SU-DHL-6 (cell line): ENCODE measurements at regions not wholly inside any gene's neighbourhood (a gene's known extent, or its start where the extent isn't known, plus 50 kb on each side); places are given as distances from the start of the nearest gene placed in this dataset.

Experiments used
- CTCF ChIP-seq: fragments of 200-600 bp; sonication (generic); IDR thresholded peaks from one replicate; pipeline ENCODE4 v1.5.1; 2017; ENCODE audit warnings: antibody characterized with exemption, mild to moderate bottlenecking, low read length, moderate library complexity; ENCODE audit not compliant: insufficient read depth, poor library complexity, severe bottlenecking
- EZH2phosphoT487 ChIP-seq: fragments of 200-600 bp; sonication (generic), shearing (Covaris generic); conservative IDR thresholded peaks from 2 replicates; pipeline ENCODE4 v1.6.1; 2018; ENCODE audit warnings: mild to moderate bottlenecking, antibody characterized with exemption, low read length, moderate library complexity, mixed read lengths

- TF ChIP-seq CTCF: no peak
- TF ChIP-seq EZH2phosphoT487: no peak
Measured at GRCh38 chr20:54763366-54763765, 288.0 kb downstream of the DOK5 start.
